Stimulated activated CD8-positive, alpha-beta memory T cell treated with anti-CD3 and anti-CD28 coated beads, Interleukin-12 subunit alpha, Interleukin-12 subunit beta, amount 100 ng/mL, for 24 hours (primary cell): ENCODE measurements at regions not wholly inside any gene's neighbourhood (a gene's known extent, or its start where the extent isn't known, plus 50 kb on each side); places are given as distances from the start of the nearest gene placed in this dataset.
"Not testable (repeated sequence)": the region's sequence is repeated elsewhere in the genome, so short reads cannot be mapped to it uniquely, and the experiment has no call there.

ENCODE experiments used
- DNase-seq: peaks from one replicate; pipeline ENCODE4 v3.0.0-alpha.2; 2020; ENCODE audit errors: extremely low read depth

DNA sequence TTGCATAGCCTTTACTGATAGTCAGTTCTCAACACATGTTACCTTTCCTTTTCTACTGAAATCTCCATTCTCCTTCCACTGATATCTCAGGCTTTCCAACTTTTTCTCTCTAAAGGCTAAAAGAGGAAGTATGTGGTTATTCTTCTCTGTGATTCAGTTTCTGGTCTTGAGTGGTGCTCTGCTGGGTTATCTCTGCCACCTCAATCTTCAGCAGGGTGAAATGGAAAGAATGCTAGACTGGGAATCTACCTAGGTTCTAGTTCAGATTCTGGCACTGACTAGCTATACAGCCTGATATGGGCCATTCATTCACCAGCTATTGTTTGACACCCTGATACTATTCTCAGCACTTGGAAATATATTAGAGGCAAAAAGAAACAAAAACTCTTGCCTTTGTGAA, 124.9 kb upstream of the GRIA1 start:
- DNase-seq: no peak

DNA sequence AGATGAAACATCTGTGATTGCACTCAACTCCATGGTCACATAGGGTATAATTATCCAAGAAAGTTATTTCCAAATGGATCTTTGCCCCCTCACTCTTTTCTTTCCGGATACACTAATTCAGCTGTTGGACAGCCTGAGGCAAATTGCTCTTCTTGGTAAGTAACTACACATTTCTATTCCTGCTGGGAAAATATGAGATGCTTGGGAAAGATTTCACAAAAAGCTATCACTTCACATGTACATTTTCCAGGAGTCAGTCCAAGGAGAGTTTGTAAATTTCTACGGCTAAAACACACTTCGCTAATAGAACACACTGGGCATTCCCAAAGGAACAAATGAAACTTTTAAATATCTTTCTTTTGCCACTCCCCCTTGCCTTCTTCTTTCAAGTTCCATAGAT, 123.0 kb upstream of the GRIA1 start:
- DNase-seq: no peak

DNA sequence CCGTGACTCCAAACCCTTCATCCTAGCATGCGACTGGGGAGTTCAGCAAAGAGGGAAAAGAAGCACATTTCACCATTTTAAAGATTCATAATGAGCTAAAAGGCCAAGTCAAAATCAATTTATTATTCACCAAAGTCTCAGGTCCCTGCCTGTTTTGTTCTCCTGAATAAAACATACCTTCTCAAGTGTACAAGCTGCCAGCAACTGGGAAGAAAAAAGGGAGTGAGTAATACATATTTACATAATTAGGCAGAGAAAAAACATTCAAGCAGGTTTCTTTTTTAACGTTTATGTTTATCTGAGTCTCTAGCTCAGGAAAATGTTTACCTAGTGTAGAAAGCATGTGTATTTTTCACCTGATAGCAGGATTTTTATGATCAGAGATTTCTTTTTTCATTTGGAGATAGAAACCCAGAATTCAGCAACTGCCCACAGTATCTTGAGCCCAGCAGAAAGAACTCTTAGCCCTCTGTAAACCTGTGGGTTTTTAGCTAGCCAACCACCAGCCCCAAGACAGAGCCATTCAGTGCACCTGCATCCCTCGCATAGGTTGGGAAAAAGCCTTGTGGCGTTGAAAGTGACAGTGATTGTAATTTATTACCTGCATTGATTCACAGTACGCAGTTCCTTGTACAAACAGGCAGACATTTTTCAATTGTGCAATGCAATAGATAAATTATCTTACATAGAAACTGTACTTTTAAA, 117.9 kb upstream of the GRIA1 start:
- no peak for DNase-seq

DNA sequence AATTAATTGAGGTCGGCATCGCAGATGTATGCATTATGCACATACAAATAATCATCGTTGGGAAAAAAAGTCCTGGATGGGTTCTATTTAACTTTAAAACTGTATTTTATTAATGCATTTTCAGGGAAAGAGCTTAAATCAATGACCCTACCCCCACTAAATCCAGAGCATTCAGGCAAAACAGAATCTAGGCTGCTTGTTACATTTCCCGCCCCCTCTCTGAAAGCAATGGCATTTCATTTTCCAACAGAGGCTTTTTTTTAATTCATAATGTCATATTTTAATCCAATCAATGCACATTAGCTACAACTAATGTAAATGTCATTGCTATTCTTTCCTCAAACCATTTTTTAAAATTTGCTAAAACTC, 117.4 kb upstream of the GRIA1 start:
- no peak for DNase-seq

DNA sequence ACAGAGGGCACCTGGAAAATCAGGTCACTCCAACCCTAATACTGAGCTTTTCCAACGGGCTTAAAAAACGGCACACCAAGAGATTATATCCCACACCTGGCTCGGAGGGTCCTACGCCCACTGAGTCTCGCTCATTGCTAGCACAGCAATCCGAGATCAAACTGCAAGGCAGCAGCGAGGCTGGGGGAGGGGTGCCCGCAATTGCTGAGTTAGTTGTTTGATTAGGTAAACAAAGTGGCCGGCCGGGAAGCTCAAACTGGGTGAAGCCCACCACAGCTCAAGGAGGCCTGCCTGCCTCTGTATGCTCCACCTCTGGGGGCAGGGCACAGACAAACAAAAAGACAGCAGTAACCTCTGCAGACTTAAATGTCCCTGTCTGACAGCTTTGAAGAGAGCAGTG, 108.8 kb upstream of the GRIA1 start:
- DNase-seq: not testable (repeated sequence)

DNA sequence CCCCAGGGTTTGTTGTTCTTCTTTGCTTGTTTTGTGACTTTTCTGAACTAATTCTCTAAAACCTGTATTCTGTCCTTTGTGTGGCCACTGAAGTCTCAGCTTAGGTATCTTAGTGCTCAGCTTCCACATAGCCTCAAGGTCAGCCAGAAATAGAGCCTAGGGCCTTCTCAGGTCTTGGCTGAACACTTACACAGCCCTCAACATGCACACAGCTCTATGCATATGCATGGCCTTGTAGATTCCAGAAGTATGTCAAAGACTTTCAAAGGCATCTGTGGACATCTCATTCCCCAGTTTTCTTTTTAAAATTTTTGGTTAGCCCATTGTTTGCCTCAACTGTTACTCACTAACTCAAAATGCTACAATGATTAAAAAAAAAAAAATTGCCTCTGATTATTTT, 99.9 kb upstream of the GRIA1 start:
- no peak for DNase-seq

DNA sequence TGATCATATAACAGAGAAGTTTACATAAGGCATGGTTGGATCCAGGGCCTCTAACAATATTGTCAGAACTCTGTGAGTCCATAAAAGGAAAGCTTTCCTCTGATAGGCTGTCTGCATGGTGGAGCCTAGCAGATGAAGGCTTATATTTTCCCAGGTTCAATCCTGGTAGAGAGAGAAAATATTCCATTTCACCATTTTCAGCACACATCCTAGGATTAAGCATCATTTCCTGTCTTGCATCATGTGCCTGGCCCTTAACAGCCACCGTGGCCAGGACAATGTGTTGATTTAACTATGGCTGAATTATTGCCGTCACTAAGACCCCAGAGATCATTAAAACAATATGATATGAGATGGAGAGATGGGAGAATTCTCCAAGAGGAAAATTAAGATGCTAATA, 90.9 kb upstream of the GRIA1 start:
- no peak for DNase-seq

DNA sequence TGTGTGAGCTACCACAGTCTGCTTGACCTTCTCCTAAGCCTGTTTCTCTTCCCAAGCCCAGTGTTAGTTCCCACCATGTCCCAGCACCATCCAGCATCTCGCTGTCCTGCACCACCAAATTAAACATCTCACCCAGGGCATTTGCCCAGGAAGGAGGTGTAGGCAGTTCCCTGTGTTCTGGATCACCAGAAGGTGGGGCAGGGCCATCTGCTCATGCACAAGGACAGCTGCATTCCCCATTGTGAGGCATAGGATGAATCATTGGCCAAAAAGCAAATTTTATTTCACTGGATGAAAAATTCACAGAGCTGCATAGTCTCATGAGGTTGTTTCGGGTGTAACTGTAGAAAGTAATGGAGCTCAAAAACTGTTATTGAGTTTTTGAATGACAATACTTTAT, 89.5 kb upstream of the GRIA1 start:
- no peak for DNase-seq

DNA sequence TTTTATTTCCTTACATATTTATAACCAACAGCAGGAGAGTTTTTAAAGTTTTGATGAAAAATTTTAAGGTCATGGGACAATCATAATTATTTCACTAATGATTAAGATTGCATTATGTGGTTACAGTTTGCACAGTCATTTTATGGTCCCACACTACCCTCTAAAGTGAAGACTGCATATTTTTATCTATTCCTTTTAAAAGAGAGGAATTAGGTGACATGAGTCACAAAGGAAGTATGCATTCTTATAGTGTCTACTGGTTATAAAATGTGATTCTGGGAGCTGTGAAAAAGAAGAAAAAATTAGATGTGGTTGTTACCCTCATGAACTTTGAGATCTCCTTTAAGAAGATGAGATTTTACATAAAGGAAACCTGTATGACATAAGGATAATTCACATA, 87.9 kb upstream of the GRIA1 start:
- no peak for DNase-seq

DNA sequence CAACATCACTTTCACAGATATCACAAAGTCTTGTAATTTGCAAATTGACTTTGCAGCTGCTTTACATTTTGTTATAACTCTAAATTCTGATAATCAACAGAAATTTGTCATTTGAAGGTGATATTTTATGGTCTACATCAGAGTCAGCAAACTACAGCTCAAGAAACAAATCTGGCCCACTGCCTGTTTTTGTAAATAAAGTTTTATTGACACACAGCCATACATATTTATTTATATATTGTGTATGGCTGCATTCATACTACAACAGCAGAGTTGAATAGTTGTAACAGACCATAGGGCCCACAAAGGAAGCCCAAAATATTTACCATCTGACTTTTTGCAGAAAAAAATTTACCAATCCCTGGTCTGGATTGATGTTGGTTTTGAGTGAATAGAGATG, 87.0 kb upstream of the GRIA1 start:
- no peak for DNase-seq

DNA sequence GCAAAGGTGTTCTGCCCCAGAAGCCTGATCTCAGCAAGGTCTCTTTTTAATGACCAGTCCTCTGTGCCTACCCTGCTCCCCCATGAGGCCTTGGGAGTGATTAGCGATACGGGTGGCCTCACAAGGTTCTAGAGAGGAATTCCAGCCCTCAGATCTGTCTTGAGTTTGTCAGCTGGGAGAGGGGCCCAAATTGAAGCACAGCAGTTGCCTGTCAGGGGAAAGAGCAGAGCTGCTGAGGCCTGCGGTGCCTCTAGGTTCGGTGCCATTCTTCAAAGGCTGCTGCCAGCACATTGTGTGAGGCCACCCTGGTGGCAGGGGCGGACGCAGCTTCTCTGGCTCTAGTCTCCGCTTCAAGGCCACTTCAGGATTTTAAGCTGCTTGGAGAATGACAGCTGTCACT, 85.7 kb upstream of the GRIA1 start:
- no peak for DNase-seq

DNA sequence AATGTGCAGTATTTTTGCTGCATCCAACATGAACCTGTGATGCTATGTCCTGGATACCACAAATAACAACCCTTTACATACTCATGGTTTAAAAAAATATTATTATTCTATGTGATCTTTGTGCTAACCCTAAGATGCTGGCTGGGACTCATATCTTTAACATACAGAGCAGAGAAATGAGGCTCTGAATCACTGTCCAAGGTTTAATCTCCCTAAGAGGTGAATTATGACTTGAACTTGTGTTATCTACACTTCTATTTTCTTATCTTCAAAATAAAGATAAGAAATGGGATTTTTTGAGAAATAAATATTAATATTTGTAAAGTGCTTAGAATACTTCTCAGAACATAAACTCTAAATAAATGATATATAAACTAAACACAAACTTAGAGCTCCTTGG, 68.8 kb upstream of the GRIA1 start:
- DNase-seq: no peak

DNA sequence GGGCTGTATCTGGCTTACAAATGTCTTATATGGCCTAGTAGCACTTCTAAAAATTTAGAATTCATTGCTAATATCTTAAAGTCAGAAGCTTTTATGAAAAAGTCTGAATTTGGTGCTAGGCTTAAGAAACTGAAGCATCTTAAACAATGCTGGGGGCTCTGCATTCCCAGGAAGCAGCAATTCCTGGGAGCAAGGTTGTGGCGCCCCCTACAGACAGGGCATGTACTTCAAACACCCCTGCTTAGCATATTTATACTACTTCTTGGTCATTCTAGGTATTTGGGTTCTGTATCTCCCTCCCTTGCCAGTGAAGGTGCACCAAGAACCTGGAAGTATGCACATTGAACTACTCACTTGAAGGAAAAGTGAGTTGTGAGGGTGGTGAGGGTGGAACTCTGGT, 64.6 kb upstream of the GRIA1 start:
- DNase-seq: no peak

DNA sequence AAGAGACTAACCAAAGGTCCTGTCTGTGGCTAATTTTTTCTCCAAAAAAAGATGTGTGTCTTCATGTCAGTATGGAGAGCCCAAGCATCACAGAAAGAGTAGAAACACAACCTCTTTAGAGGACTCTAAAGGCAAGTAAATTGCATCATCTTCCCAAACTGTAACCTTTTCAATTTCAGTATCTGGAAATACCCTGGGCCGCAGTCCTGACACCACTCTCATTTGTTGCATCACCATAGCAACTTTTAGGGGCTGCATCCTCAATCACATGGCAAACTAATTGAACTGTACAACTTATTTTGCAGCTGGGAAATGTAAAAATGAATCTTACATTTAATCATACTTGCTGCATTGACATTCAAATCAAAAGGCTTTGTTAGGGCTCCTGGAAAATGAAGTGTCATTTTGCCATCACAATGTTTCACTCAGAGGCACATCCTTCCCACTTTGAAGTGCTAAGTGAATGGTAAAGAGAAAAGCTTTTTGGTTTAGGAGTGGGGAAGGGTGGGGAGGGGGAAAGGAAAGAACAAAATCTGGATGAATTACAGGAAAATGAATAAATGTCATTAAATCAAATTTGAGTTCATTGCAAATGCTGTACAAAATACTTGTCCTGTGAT, 60.6 kb upstream of the GRIA1 start:
- DNase-seq: no peak

DNA sequence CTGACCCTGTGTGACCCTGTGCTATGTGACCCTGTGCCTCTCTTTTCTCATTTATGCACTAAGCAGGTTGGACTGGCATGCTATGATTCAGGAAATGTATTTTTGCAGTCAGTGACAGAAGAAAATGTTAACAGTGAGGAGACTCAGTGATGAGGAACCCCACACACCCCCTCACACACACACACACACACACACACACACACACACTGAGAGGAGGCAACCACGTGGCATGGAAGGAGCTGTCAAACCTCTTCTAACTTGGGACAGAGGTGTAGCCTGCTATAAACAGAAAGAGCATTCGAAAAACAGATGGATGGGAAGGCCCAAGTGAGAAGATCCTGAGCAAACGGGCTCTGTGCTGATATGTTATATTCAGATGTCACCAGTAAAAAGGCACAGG, 57.9 kb upstream of the GRIA1 start:
- DNase-seq: no peak

DNA sequence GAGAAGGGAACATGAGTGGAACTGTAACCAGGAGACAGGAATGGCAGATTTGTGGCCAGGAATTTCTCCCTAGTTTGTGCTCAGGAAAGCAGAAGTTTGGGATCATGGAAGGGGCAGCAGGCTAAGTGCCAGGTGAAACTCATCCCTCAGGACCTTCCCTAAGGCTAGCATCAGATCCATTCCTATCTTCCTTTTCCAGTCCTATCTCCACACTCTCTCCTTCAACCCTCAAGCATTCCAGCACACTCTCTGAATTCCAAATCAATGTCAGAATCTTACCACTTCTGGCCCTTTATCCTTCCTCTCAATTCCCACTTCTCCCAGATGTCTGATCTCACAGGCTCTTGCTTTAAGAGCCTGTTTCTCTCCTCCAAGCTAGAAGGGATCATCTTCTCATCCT, 53.2 kb upstream of the GRIA1 start:
- DNase-seq: no peak

DNA sequence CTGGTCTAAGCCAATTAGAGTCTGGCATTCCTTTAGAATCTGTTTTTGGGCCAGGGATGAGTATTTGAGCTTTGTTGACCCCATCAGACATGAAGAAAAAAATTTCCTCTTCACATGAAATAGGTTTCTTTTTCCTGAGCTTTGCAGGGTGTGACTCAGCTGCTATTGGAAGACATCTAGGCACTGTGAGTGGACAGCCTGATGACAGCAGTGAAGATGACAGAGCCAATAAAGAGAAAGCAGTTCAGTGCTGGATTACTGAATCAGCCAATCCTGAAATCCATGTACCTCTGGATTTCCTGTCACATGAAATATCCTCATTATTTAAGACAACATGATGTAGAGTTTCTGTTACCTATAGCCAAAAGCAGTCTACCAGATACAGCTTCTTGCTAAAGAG, 51.3 kb upstream of the GRIA1 start:
- DNase-seq: no peak
